Spinal cord (tissue), 9 donors: ENCODE measurements at regions not wholly inside any gene's neighbourhood (a gene's known extent, or its start where the extent isn't known, plus 50 kb on each side); places are given as distances from the start of the nearest gene placed in this dataset.

ENCODE experiments used
- DNase-seq, 6 donors: peaks; one replicate each; pipeline versions ENCODE4 v3.0.0 to v3.0.0-alpha.2; 2013 to 2015; ENCODE audit warnings: low spot score in 6 of 6, low read depth in 4 of 6
- H3K27ac ChIP-seq: one replicate; pipeline ENCODE4 v1.5.1; 2013; ENCODE audit warnings: low read depth, low read length, control low read depth
- H3K27me3 ChIP-seq: one replicate; pipeline ENCODE4 v1.6.1; 2013; ENCODE audit warnings: low read length; ENCODE audit not compliant: control insufficient read depth, insufficient read depth
- H3K36me3 ChIP-seq: one replicate; pipeline ENCODE4 v1.6.1; 2013; ENCODE audit warnings: low read length; ENCODE audit not compliant: control insufficient read depth, insufficient read depth
- H3K4me1 ChIP-seq: one replicate; pipeline ENCODE4 v1.6.1; 2013; ENCODE audit warnings: low read length; ENCODE audit not compliant: control insufficient read depth, insufficient read depth
- H3K4me3 ChIP-seq: one replicate; pipeline ENCODE4 v1.5.1; 2013; ENCODE audit warnings: low read depth, low read length, control low read depth
- H3K9me3 ChIP-seq: one replicate; pipeline ENCODE4 v1.6.1; 2013; ENCODE audit warnings: low read length; ENCODE audit not compliant: control insufficient read depth, insufficient read depth
- WGBS: methylation state at CpG from one replicate; pipeline ENCODE4 v1.1.5; 2013; ENCODE audit warnings: missing lambda C conversion rate; ENCODE audit not compliant: insufficient coverage; 5-methylcytosine and 5-hydroxymethylcytosine counted together
- donor health status: healthy.

DNA sequence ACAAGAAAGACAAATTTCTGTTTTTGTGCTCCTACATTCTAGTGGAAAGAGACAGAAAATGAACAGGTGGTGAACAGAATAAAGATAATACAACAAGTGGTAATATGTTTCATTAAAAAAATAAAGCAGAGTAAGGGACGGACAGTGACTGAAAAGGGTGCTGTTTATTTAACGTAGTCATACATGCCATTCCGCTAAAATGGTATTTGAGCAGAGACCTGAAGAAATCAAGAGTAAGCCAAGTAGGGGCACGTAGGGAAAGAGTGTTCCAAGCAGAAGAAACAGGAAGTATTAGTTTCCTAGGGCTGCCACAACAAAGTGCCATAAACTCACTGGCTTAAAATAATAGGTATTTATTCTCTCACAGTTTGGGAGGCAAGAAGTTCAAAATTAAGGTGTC is 65.6 kb upstream of the KCTD3 start:
- Histone ChIP-seq H3K4me1 (no peaks in the 10 kb centered on the region), H3K4me3 (no peak overlapping the region), H3K27me3 (no peaks in the 10 kb centered on the region), H3K9me3 (no peaks in the 10 kb centered on the region), H3K27ac (no peak overlapping the region), H3K36me3 (no peaks in the 10 kb centered on the region)
- 95% methylated on average over 3 of the region's 4 CpGs for WGBS
- DNase-seq, result no peak

DNA sequence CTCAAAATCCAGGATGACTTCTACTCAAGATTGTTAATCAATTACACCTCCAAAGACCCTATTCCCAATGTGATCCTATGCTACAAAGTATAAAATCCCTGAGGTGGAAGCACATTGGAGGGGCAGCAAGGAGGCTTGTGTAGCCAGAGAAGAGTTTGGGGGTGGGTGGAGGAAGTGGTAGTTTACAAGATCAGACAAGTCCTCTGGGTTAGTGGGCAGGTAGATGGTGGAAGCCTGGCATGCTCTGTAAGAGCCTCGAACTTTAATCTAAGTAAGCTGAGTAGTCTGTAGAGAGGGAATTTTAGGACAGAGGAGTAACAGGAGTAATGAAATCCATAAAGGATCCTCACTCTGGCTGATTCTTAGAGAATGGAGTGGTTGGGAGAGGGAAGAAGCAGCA is 65.0 kb upstream of the KCTD3 start:
- DNase-seq, result no peak
- H3K4me1 ChIP-seq, result no peaks in the 10 kb centered on the region
- 92% methylated on average over 1 of the region's 1 CpG for WGBS
- no peak overlapping the region for H3K27ac ChIP-seq
- no peaks in the 10 kb centered on the region for H3K9me3 ChIP-seq
- H3K27me3 ChIP-seq, result no peaks in the 10 kb centered on the region
- H3K4me3 ChIP-seq, result no peak overlapping the region
- H3K36me3 ChIP-seq, result no peaks in the 10 kb centered on the region

DNA sequence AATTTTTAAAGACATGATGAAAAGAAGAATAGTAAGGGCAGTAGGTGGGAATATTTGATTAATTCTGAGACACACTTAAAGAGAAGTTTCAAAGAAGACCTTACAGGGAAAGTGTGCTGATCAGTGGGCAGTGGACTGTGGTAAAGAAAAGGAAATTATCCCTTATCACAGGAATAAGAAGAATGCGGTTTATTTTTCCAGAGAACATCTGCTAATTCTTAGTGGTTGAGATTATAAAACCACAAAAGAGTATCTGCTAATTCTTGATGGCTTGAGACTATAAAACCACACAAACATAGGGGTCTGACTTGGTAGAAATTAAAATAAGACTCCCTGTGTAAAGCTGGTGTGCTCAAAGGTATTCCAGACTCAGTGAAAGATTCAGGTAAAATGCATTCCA is 60.0 kb upstream of the KCTD3 start:
- no CpG with 5 or more reads among the region's 1 CpG for WGBS
- H3K27me3 ChIP-seq, result no peaks in the 10 kb centered on the region
- H3K27ac ChIP-seq, result no peak overlapping the region
- H3K4me3 ChIP-seq, result no peak overlapping the region
- peaks cover 1% of the 10 kb centered on the region for H3K9me3 ChIP-seq
- DNase-seq, result no peak
- H3K36me3 ChIP-seq, result no peaks in the 10 kb centered on the region
- H3K4me1 ChIP-seq, result no peaks in the 10 kb centered on the region

DNA sequence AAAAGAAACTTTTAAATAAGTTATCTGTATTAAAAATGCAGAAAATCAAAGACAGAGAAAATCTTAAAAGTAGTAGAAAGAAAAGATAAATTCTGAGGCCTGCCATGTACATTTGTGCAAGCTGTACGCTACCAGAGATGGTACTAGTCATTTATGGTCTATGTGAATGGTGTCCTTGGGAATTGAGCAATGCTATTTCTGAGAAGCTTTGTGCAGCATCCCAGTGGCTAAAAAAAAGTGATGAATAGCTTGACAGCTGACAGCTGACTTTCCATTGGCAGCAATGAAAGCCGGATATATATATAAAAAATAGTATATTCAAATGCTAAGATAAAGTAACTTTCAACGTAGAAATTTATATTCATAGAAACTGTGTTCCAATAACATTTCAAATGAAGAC is 58.8 kb upstream of the KCTD3 start:
- 100% methylated on average over 1 of the region's 3 CpGs for WGBS
- Histone ChIP-seq H3K4me1 (no peaks in the 10 kb centered on the region), H3K4me3 (no peak overlapping the region), H3K27me3 (no peaks in the 10 kb centered on the region), H3K36me3 (no peaks in the 10 kb centered on the region), H3K27ac (no peak overlapping the region), H3K9me3 (peaks cover 1% of the 10 kb centered on the region)
- no peak for DNase-seq
